HG03066 (cell line): ENCODE measurements at regions not wholly inside any gene's neighbourhood (a gene's known extent, or its start where the extent isn't known, plus 50 kb on each side); places are given as distances from the start of the nearest gene placed in this dataset.

Experiments
- ATAC-seq: cut with Tn5 transposase; IDR thresholded peaks from one replicate; pipeline ENCODE4 v1.9.1; 2021; ENCODE audit warnings: low read depth; ENCODE audit not compliant: unreplicated experiment

DNA sequence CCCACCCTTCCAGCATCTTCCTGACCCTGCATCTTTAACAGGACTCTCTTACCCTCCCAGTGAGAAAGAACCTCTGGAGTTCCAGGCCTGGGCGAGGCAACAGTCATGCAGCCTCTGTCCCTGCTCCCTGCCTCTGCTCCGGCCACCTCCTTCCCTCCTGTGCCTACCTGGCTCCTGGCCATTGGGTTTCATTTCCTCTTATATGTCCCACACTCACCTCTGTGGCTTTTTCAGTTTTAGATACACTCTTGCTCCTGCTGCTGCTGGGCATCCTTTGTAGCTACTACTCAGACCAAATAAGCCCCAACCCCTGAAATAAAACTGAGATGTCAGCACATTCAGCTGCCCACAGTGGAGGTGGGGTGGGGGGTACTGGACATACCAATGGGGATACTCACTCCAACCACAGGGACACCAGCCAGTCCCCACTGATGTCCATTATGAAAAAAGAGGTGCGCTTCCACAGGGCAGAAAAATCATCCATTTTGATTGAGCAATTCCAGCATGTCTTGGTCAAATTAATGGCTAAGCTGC lies 99.1 kb upstream of the NRXN3 start:
- ATAC-seq: no peak

DNA sequence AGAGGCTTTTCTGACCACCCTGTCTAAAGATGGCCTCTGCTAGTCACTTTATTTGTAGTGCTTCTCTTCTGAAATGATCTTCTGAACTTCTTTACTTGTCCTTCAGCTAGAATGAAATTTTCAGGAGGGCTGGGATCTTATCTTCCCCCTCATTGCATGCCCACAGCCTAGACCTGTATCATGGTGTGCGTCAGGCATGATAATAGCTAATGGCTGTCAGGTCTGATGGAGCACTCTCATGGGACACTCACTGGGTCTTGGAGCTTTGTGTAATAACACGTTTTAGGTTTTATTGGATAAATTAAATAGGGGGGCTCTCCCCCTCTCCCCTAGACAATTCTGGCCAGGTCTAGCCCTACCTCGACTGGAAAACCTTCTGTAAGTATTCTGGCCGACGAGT lies 97.1 kb upstream of the NRXN3 start:
- no peak for ATAC-seq

DNA sequence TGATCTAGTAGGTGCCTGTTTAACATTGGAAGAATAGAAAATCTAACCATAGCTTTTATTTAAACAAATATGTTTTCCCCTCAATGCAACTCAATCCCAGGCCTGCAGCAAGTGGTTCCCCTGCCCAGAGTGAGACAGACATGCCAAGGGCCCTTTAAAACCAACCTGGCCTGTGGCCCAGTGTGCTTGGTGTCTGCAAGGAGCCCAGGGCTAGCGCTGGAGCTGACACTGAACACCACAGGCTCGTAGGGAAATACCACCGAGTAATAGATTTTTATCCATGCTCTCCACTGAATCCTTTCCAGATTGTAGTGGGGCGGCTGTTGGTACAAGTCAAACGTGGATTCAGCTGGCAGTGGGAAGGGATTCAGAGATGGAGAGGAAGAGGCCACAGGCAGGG lies 95.6 kb upstream of the NRXN3 start:
- no peak for ATAC-seq

DNA sequence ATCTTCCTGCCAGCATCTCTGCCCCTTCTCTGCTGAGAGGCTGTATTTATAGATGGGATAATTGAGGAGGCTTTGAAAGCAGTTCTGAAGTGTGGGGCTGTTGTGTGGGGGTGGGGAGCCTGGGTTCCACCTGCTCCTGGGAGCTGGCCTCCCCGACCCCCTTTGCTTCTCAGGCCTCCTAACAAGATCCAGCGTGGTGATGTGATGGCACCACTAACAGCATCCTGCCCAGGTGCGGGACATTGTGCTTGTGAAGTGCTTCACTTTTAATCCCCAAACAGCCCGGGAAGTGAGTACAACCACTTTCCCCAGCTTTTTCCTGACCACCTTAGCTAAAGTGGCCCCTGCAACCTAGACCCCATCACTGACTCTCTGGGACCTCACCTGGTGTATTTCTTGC lies 95.1 kb upstream of the NRXN3 start:
- no peak for ATAC-seq

DNA sequence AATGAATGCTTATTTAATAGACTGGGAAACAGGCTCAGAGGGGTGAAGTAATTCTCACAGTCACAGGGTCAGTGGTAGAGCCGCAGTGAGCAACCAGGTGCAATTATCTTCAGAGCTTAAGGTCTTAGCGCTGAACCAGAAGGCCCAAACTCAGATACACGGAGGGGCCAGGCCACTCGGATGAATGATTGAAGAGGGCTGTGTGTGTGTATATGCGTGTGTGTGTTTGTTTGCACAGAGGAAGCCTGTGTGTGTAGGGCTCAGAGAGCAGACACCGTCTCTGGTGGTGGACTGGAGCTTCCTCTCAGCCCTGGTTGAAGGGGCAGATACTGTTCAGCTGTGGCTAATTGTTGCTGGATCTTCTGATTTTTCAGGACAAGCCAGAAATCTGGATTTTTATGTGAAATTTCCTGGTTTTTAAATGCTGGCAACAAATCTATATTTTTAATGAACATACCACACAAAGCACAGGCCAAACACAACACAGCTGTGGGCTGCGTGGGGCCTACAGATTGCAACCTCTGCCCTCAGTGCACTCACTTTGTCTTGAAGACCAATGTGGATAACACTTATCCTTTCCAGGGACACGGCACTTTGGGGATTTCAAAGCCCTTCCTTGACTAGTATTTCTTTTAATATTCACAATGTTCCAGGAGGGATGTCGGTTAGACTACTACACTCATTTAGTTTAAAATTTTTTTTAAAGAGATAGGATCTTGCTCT lies 94.5 kb upstream of the NRXN3 start:
- no peak for ATAC-seq

DNA sequence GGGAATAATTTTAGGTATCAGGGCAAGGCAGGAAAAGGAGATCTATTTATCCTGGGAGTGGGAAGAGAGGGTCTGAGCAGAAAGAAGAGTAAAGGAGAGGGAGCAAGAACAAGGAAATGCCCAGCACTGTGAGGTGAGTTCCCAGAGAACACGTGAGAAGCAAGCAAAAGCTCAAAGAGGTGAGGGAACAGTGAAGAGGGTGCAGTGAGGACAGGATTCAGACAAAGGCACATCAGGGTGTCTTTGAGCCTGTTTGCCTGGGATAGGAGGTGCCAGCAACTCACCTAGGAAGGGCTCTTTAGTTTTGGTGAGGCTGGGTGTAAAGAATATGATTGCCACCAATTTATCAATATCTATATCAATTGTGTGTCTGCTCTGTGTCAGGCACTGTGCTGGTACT lies 88.9 kb upstream of the NRXN3 start:
- no peak for ATAC-seq

DNA sequence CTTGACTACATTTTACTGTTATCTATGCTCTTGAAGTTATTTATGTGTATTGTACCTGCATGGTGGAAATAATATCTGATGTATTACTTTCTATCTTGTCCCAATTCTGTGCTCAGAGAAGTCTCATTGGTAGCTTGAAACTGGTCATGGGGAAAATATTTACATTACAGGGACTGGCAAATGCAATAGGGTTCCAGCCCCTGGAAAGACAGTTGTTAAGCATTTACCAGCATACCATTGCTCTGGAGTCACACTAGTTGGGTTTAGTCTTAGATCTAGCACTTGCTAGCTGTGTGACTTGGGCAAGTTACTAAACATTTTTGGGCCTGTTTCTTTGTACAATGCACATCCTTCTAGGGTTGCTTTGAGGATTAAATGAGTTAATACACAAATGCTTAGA lies 86.3 kb upstream of the NRXN3 start:
- no peak for ATAC-seq

DNA sequence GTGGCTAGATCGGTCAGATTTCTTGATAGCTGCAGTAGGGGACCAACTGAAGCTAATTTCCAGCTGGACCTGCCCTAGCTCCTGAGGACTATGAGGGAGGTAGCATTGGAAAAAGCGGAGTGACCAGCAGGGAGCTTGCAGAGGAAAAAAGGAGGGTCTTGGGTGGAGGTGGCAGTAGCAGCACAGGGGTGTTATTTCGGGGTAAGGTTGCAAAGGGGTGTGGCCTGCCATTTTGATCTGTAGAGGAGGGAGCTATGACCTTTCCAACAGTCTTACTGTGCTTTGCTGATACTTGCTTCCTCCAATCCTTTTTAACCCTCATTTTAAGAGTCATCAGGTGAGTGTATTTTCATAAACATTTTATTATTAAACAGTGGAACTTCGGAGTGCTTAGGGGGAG lies 83.8 kb upstream of the NRXN3 start:
- ATAC-seq: no peak

DNA sequence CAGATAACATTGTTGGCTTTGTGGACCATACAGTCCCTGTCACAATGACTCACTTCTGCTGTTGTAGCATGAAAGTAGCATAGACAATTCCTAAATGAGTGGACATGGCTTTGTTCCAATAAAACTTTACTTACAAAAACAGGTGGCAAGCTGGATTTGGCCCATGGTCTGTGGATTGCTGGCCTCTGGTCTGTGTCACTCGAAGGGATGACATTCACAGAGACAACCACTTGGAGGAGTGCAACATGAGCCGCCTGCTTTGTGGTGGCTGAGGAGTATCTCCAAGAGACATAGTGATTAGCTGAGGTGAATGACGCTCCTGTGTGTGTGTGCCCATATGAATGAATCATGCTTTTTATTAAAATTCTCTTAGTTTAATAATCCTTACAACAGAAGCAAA lies 81.3 kb upstream of the NRXN3 start:
- no peak for ATAC-seq

DNA sequence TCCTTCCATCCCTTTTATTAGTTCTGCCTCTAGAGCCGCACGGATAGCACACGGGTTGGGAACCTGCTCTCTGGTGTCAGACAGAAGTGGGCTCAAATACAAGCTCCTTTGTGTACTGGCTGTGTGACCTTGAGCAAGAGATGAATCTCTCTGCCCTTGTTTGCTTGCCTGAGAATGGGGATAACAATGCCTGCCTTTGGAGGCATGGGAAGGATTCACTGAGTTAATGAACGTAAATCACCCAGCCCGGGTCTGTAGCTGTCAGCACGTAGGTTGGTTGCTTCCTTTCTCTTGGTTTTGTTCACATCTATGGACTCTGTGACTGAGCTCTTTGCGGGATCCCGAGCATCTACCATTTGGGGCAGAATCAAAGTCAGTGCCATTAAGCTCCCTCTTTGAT lies 79.3 kb upstream of the NRXN3 start:
- ATAC-seq: no peak

DNA sequence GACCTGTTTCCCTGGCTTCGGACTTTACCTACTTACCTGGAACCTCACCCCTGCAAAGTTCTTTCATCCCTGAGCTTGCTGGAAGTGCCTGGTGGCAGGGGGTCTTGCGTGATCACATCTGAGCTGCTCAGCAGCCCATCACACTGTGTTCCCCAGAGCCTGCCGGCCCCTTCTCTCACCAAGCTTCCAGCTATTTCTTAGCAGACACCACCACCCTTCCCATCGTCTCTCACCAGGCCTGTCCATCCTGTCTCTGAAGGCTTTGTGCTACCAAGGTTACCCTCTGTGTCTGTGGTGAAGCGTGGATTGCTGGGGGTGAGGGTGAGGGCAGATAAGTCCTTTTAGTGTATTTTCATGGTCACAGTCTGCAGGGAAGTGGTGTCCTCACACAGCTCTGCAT lies 78.8 kb upstream of the NRXN3 start:
- no peak for ATAC-seq

DNA sequence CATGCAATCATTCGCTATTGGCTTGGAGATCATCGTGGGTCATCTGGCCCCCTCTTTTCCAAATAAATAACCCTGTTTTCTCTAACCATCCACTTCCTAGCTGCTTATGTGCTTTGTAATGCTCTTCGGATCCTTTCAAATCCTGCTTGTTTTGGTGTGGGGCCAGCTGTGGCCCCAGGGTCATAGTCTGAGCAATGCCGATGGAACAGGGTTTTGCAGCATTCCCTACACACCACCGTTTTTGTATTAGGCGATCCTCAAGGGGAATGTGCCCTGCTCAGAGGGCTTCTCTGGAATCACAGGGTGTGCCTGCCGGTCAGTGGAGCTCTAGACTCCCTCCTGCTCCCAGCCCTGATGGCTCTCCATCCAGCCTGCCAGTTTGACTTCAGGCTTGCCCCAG lies 78.1 kb upstream of the NRXN3 start:
- ATAC-seq: no peak

DNA sequence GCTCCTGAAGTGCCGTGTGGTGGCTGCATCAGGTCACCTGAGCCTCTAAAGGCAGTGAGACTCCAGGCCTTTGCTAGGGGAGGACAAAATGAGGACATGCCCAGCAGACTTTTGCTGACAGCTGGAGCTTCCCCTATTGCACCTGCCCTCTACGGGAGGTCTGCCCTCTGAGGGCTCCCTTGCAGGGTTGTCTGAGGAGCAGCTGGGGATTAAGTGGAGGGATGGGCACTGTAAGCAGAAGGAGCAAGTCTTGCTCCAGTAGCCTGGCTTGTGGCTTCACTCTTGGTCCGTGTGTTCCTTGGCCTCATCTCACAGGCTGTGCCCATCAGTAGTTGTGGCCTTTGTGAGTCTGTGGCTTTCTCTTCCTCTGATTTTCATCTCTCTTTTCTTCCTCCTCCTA lies 66.9 kb upstream of the NRXN3 start:
- no peak for ATAC-seq

DNA sequence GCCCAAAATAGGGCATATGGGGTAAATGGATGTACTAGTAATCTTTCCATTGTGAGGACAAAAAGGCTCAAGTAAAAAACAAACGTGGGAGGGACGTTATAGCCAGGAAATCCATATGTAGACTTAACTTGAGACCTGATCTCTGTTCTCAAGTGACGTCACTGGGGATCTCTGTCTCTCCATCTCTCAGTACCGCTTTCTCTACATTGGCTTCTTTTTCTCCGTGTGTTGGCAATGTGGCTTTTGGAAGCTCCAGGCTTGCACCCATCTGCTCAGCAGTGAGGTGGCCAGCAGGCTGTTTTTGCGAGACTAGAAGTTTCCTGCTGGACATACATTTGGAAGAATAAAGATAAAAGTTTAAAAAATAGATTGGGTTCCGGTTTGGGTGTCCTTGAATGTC lies 66.0 kb upstream of the NRXN3 start:
- no peak for ATAC-seq

DNA sequence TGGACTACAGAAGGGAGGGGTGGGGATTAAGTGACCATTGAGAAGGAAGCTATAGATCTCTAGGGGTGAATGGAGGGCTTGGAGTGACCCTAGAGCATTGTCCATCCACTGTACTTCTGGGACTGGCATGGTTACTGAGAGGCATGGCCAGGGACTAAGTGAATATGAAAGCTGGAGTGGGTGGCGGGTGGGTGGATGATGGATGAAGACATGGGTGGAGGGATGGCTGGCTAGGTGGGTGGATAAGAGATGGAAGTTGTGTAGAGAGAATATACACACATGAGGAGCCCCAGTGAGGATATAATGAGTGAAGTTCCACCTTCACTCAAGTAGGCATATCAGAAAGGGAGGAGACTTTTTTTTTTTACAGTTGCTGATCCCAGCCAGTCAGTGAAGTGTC lies 65.5 kb upstream of the NRXN3 start:
- ATAC-seq: no peak

DNA sequence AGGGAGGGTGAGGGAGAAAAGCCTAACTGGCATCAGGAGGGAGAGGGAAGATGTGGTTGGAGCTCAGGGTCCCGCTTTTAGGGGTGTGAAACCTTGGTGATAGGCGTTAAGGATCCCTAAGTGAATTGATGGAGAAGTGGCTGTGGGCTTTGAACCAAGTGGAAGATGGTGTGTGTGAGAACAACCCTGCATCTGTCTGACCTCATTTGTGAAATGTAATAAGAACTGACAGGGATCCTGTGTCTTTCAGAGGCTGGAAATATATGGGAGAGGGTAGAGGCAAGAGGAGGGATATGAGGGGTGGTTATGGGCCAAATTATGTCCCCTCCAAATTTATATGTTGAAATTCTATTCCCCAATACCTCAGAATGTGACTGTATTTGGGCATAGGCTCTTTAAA lies 63.8 kb upstream of the NRXN3 start:
- ATAC-seq: no peak

DNA sequence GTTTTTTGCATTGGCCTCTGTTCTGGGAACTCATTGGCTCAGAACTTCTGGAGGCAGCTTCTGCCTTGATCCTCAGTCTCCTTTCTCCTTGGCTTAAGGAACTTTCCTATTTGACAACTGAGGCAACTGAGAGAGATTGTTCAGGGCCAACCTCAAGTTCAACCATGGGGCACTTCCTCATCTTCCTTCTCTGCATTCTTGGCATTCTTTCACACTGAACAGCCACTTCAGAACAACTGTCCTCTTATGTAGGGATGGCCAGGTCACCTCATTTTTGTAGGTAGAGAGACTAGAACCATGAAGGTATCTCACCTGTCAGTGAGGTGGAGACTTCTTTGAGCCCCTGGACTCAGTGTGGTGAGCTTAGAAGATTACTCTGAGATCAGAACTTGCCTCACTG lies 63.0 kb upstream of the NRXN3 start:
- ATAC-seq: no peak

DNA sequence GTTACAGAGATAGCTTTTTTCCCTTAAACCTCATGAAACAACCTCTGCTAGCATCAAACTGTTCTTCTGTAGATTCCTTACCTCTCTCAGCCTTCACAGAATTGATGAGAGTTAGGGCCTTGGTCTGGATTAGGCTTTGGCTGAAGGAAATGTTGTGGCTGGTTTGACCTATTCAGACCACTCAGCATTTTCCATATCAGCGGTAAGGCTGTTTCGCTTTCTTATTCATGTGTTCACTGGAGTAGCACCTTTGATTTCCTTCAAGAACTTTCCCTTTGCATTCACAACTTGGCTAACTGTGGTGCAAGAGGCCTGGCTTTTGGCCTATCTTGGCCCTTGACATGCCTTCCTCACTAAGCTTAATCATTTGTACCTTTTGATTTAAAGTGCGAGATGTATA lies 50.7 kb upstream of the NRXN3 start:
- no peak for ATAC-seq
